HCT116 (cell line): ENCODE measurements at regions not wholly inside any gene's neighbourhood (a gene's known extent, or its start where the extent isn't known, plus 50 kb on each side); places are given as distances from the start of the nearest gene placed in this dataset.

Experiments
- ATAC-seq: fragments of 200-7000 bp; cut with Tn5 transposase; 2 replicates; pipeline ENCODE4 v1.9.1; 2020; ENCODE audit warnings: mild to moderate bottlenecking, moderate library complexity
- BruUV-seq: library from RNA; stranded (reverse); fragments of 400-500 nt; replicated peaks from 2 replicates; lab custom pipeline; 2021; lab: Mats Ljungman, UMichigan
- CTCF ChIA-PET: fragments of 300-600 bp; sonication (Branson Sonifier 250); formaldehyde crosslinking; loops from one replicate; lab custom pipeline; 2021; ENCODE audit warnings: antibody characterized with exemption; lab: Charles Lee
- POLR2A ChIA-PET: fragments of 300-600, 350-600 bp; sonication (Branson Sonifier 250); formaldehyde crosslinking; loops from one replicate; lab custom pipeline; 2021; ENCODE audit warnings: antibody characterized with exemption; lab: Charles Lee
- RAD21 ChIA-PET, 2 experiments: fragments of 300-600 bp; sonication (Branson Sonifier 250); formaldehyde crosslinking; loops; one replicate each; lab custom pipeline; 2023; ENCODE audit warnings: low total read pairs in 2 of 2; ENCODE audit not compliant: uncharacterized antibody in 2 of 2, unreplicated experiment in 2 of 2, low non-redundant PET in 1 of 2; lab: Charles Lee
- DNase-seq: peaks from one replicate; pipeline ENCODE4 v3.0.0-alpha.2; 2010; ENCODE audit warnings: low read depth, low spot score
- H2AFZ ChIP-seq: fragments of 200-600 bp; shearing (Covaris generic), sonication (generic); 2 replicates; pipeline ENCODE4 v1.6.1; 2017; ENCODE audit warnings: low read depth, mixed run types, mixed read lengths, antibody characterized with exemption, low read length; ENCODE audit not compliant: poor library complexity, severe bottlenecking
- H3K27ac ChIP-seq: 2 replicates; pipeline ENCODE4 v1.5.1; 2012; ENCODE audit warnings: low read depth, low read length
- H3K27me3 ChIP-seq: fragments of 200-600 bp; sonication (generic); 2 replicates; pipeline ENCODE4 v1.6.1; 2016; ENCODE audit warnings: mixed run types, low read length, mixed read lengths; ENCODE audit not compliant: insufficient read depth
- H3K36me3 ChIP-seq, 2 experiments: fragments of 200-500 bp in 1 of 2; fragments of 200-600 bp in 1 of 2; sonication (Bioruptor generic) in 1 of 2; sonication (generic) in 1 of 2; 2 replicates each; pipeline versions ENCODE4 v1.5.1 to v1.6.1; 2014 to 2016; ENCODE audit warnings: low read length in 2 of 2, inconsistent platforms in 1 of 2, mixed read lengths in 1 of 2, mixed run types in 1 of 2; ENCODE audit not compliant: insufficient read depth in 2 of 2, control insufficient read depth in 1 of 2
- H3K4me1 ChIP-seq, 2 experiments: fragments of 200-600 bp in 1 of 2; sonication (generic) in 1 of 2; 2 replicates each; pipeline versions ENCODE4 v1.5.1 to v1.6.1; 2012 to 2017; ENCODE audit warnings: low read length in 2 of 2, inconsistent platforms in 1 of 2, mild to moderate bottlenecking in 1 of 2, mixed read lengths in 1 of 2, mixed run types in 1 of 2, moderate library complexity in 1 of 2; ENCODE audit not compliant: insufficient read depth in 2 of 2, control insufficient read depth in 1 of 2
- H3K4me2 ChIP-seq: fragments of 200-600 bp; sonication (generic); 2 replicates; pipeline ENCODE4 v1.6.1; 2017; ENCODE audit warnings: mixed run types, low read length, mixed read lengths
- H3K4me3 ChIP-seq, 2 experiments: fragments of 200-600 bp in 1 of 2; sonication (generic) in 1 of 2; replicated peaks in 1 of 2; 2 replicates each; pipeline ENCODE4 v1.5.1; 2011 to 2016; ENCODE audit warnings: low read length in 2 of 2, control low read depth in 1 of 2, low read depth in 1 of 2, mild to moderate bottlenecking in 1 of 2, mixed read lengths in 1 of 2, mixed run types in 1 of 2
- H3K79me2 ChIP-seq: fragments of 200-600 bp; sonication (generic); 2 replicates; pipeline ENCODE4 v1.6.1; 2017; ENCODE audit warnings: mild to moderate bottlenecking, mixed run types, low read length, moderate library complexity, mixed read lengths; ENCODE audit not compliant: insufficient read depth
- H3K9ac ChIP-seq: fragments of 200-600 bp; sonication (generic); 2 replicates; pipeline ENCODE4 v1.6.1; 2016; ENCODE audit warnings: low read length, mixed read lengths
- H3K9me2 ChIP-seq: fragments of 200-600 bp; sonication (generic), shearing (Covaris generic); 2 replicates; pipeline ENCODE4 v1.6.1; 2017; ENCODE audit warnings: mixed run types, mild to moderate bottlenecking, moderate library complexity; ENCODE audit not compliant: insufficient read depth
- H3K9me3 ChIP-seq, 2 experiments: fragments of 200-500 bp in 1 of 2; fragments of 200-600 bp in 1 of 2; sonication (Bioruptor generic) in 1 of 2; sonication (generic) in 1 of 2; 2 replicates each; pipeline ENCODE4 v1.6.1; 2014 to 2017; ENCODE audit warnings: low read length in 2 of 2, mixed read lengths in 2 of 2, inconsistent platforms in 1 of 2, low read depth in 1 of 2, mild to moderate bottlenecking in 1 of 2, mixed run types in 1 of 2, moderate library complexity in 1 of 2; ENCODE audit not compliant: control insufficient read depth in 1 of 2, insufficient read depth in 1 of 2
- H4K20me1 ChIP-seq: fragments of 200-600 bp; sonication (generic), shearing (Covaris generic); 2 replicates; pipeline ENCODE4 v1.6.1; 2017; ENCODE audit warnings: mixed run types, mild to moderate bottlenecking, moderate library complexity; ENCODE audit not compliant: insufficient read depth
- ATF3 ChIP-seq: IDR thresholded peaks from 2 replicates; pipeline ENCODE4 v1.6.1; 2012
- CBX3 ChIP-seq: IDR thresholded peaks from 2 replicates; pipeline ENCODE4 v1.6.1; 2012; ENCODE audit warnings: low read depth
- CEBPB ChIP-seq: IDR thresholded peaks from 2 replicates; pipeline ENCODE4 v1.6.1; 2012; ENCODE audit warnings: low read depth
- EGR1 ChIP-seq: IDR thresholded peaks from 2 replicates; pipeline ENCODE4 v1.6.1; 2012; ENCODE audit warnings: low read depth
- ELF1 ChIP-seq: IDR thresholded peaks from 2 replicates; pipeline ENCODE4 v1.6.1; 2012; ENCODE audit warnings: low read depth, borderline replicate concordance
- EZH2 ChIP-seq: fragments of 200-600 bp; sonication (generic); IDR thresholded peaks from 2 replicates; pipeline ENCODE4 v1.6.1; 2017; ENCODE audit warnings: antibody characterized with exemption, mixed run types
- EZH2phosphoT487 ChIP-seq: fragments of 200-600 bp; IDR thresholded peaks from 2 replicates; pipeline ENCODE4 v1.6.1; 2018; ENCODE audit warnings: antibody characterized with exemption, borderline replicate concordance
- FOSL1 ChIP-seq: IDR thresholded peaks from 2 replicates; pipeline ENCODE4 v1.6.1; 2012; ENCODE audit warnings: low read depth
- MAX ChIP-seq: IDR thresholded peaks from 2 replicates; pipeline ENCODE4 v1.6.1; 2012
- POLR2A ChIP-seq: IDR thresholded peaks from 2 replicates; pipeline ENCODE4 v1.7.0; 2011; ENCODE audit warnings: borderline replicate concordance; ENCODE audit not compliant: insufficient read depth, insufficient read length; ENCODE audit errors: extremely low read depth
- SIN3A ChIP-seq: IDR thresholded peaks from 2 replicates; pipeline ENCODE4 v1.6.1; 2012; ENCODE audit warnings: low read depth
- SP1 ChIP-seq: IDR thresholded peaks from 2 replicates; pipeline ENCODE4 v1.6.1; 2012; ENCODE audit warnings: low read depth
- SRF ChIP-seq: IDR thresholded peaks from 2 replicates; pipeline ENCODE4 v1.6.1; 2012; ENCODE audit warnings: low read depth
- TCF7L2 ChIP-seq: IDR thresholded peaks from 2 replicates; pipeline ENCODE4 v1.7.0; 2011; ENCODE audit warnings: borderline replicate concordance, inconsistent platforms; ENCODE audit not compliant: insufficient read depth, insufficient read length; ENCODE audit errors: extremely low read depth
- YY1 ChIP-seq: IDR thresholded peaks from 2 replicates; pipeline ENCODE4 v1.6.1; 2011; ENCODE audit warnings: low read length, low read depth, moderate library complexity, mild to moderate bottlenecking; ENCODE audit not compliant: insufficient replicate concordance; ENCODE audit errors: extremely low read depth
- ZBTB33 ChIP-seq: IDR thresholded peaks from 2 replicates; pipeline ENCODE4 v1.6.1; 2011; ENCODE audit warnings: mild to moderate bottlenecking, low read length, moderate library complexity; ENCODE audit not compliant: insufficient replicate concordance; ENCODE audit errors: extremely low read depth
- ZNF274 ChIP-seq: fragments of 200-500 bp; sonication (Bioruptor generic); IDR thresholded peaks from 2 replicates; pipeline ENCODE4 v1.6.1; 2014; ENCODE audit warnings: mild to moderate bottlenecking, low read depth, low read length, inconsistent platforms
- intact Hi-C: fragments of 100-400 bp; cut with micrococcal nuclease; formaldehyde crosslinking; loops from 2 replicates; pipeline ENCODE4 v1.10.0; 2022

- Histone ChIP-seq H2AFZ (no peak overlapping the region), H3K9me3 (no peaks in the 10 kb centered on the region), H3K79me2 (no peaks in the 10 kb centered on the region), H3K27me3 (no peaks in the 10 kb centered on the region), H3K27ac (no peak overlapping the region), H3K36me3 (no peaks in the 10 kb centered on the region), H4K20me1 (no peaks in the 10 kb centered on the region), H3K9ac (no peak overlapping the region), H3K4me3 (no peak overlapping the region), H3K9me2 (no peaks in the 10 kb centered on the region), H3K4me1 (no peaks in the 10 kb centered on the region), H3K4me2 (no peak overlapping the region)
- no TSS peak for BruUV-seq
- ChIA-PET RAD21 (no interaction called here), POLR2A (no interaction called here), CTCF (no interaction called here)
- TF ChIP-seq FOSL1: no peak
- no peak for TF ChIP-seq SIN3A
- TF ChIP-seq ELF1: no peak
- no peak for TF ChIP-seq CEBPB
- TF ChIP-seq ZNF274: no peak
- TF ChIP-seq SP1: no peak
- no peak for TF ChIP-seq ATF3
- TF ChIP-seq ZBTB33: no peak
- TF ChIP-seq MAX: no peak
- DNase-seq (no peak), ATAC-seq (no peak)
- intact Hi-C loops: no loop called here
Observed at GRCh38 chr4:133550436-133550835, 401.3 kb downstream of the PCDH10 start.

- ATAC-seq: no peak
Observed at GRCh38 chr4:133544097-133544496, 395.0 kb downstream of the PCDH10 start.

More at GRCh38 chr4:133544097-133544496, 395.0 kb downstream of the PCDH10 start:
- H3K4me2 ChIP-seq: no peak overlapping the region
- H3K4me3 ChIP-seq: no peak overlapping the region
- H4K20me1 ChIP-seq: no peaks in the 10 kb centered on the region
- H3K9me2 ChIP-seq: no peaks in the 10 kb centered on the region
- H3K36me3 ChIP-seq: no peaks in the 10 kb centered on the region
- no peak overlapping the region for H2AFZ ChIP-seq
- TF ChIP-seq ZBTB33 (no peak), EGR1 (no peak), EZH2 (no peak), POLR2A (no peak), CBX3 (no peak), YY1 (no peak), CEBPB (no peak), TCF7L2 (no peak), EZH2phosphoT487 (no peak), FOSL1 (no peak), ZNF274 (no peak), SIN3A (no peak), SP1 (no peak), SRF (no peak)
- no peaks in the 10 kb centered on the region for H3K79me2 ChIP-seq
- H3K4me1 ChIP-seq: no peaks in the 10 kb centered on the region
- intact Hi-C loops: no loop called here
- DNase-seq: no peak
- H3K27ac ChIP-seq: no peak overlapping the region
- no peaks in the 10 kb centered on the region for H3K9me3 ChIP-seq
- no peaks in the 10 kb centered on the region for H3K27me3 ChIP-seq
- H3K9ac ChIP-seq: no peak overlapping the region
- BruUV-seq: no TSS peak
- ChIA-PET RAD21 (no interaction called here), POLR2A (no interaction called here), CTCF (no interaction called here)
